ENCODE measurements at regions not wholly inside any gene's neighbourhood (a gene's known extent, or its start where the extent isn't known, plus 50 kb on each side); places are given as distances from the start of the nearest gene placed in this dataset.

DNA sequence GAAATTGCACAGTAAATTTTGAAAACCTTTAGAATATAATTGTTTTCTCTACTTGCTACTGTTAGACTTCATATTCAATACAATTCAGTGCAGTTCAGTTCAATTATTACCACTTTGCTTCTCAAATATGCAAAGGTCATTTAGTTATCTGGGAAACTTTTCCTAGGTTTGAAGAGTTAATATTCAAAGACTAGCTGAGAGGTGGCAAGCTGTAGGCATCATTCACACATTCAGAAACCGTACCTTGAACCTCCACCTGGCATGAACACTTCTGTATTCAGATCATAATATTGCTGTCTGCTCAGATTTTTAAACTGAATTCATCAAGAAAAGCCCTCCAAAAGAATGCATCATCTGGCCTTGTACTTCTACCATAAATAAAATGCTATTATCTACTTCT is 162.1 kb upstream of the PCSK5 start:
- TF ChIP-seq, protein P1, sequence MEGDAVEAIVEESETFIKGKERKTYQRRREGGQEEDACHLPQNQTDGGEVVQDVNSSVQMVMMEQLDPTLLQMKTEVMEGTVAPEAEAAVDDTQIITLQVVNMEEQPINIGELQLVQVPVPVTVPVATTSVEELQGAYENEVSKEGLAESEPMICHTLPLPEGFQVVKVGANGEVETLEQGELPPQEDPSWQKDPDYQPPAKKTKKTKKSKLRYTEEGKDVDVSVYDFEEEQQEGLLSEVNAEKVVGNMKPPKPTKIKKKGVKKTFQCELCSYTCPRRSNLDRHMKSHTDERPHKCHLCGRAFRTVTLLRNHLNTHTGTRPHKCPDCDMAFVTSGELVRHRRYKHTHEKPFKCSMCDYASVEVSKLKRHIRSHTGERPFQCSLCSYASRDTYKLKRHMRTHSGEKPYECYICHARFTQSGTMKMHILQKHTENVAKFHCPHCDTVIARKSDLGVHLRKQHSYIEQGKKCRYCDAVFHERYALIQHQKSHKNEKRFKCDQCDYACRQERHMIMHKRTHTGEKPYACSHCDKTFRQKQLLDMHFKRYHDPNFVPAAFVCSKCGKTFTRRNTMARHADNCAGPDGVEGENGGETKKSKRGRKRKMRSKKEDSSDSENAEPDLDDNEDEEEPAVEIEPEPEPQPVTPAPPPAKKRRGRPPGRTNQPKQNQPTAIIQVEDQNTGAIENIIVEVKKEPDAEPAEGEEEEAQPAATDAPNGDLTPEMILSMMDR (IDR thresholded peaks at IDR 0.05), result no peak
- DNase-seq (ENCODE audit: low spot score), result no peak
- no peak overlapping the region for H3K27ac ChIP-seq
- H3K4me3 ChIP-seq, result no peak overlapping the region

DNA sequence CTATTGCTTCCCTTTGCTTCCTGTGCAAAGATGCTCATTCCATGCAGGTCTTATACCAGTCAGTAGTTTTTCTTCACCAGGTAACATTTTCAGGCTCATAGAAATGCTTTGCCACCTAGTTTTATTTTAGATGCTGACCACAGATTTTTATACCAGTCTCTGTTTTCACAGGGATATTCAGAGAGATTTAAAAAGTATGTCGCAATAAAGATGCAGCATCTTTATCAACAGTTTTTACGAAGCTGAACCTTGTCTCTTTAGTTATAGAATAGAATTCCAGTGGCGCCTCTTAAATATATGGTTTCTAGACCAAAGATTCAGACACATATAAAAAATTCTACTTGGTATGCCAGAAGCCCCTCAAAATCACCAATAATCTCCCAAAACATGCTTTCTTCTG is 155.7 kb upstream of the PCSK5 start:
- H3K4me3 ChIP-seq, result no peak overlapping the region
- no peak for DNase-seq (ENCODE audit: low spot score)

DNA sequence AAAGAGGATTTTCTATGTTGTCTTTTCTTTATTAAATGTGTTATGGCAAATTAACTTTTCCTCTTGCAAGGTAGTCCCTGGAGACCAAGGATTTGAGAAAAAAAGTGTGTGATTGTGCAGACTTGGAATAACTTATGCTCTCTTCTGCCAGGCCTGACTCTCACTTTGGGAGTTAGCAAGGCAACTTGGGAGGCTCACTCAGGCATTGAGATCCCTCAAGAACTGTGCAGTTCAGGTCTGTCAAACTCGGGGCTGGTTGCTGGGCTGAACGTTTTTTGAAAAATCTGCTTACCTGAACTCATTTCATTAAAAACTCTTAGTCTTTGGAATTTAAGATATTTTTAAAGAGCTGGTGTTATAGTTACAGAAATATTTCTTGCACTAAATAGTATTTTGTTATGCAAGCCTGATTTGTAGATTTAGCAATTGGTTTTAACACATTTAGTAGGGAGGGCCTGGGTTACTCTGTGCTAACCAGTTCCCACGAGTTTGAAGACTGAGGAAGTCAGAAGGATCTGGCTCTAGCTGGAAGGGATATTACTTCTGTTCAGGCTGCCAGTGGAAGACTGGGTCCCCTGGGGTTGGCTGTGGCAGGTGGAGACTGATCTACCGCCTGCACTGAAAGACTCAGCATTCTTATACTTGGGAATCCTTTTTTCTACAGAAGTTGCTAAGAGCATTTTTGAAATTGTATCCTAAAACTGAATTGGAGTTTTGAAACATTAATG is 150.4 kb upstream of the PCSK5 start:
- TF ChIP-seq, protein P1 (IDR thresholded peaks at IDR 0.05), result no peak
- DNase-seq (ENCODE audit: low spot score), result no peak
- H3K4me3 ChIP-seq, result no peak overlapping the region
- no peak overlapping the region for H3K27ac ChIP-seq

More for the DNA sequence above, 155.7 kb upstream of the PCSK5 start:
- TF ChIP-seq, protein P1 (IDR thresholded peaks at IDR 0.05), result no peak
- no peak overlapping the region for H3K27ac ChIP-seq

DNA sequence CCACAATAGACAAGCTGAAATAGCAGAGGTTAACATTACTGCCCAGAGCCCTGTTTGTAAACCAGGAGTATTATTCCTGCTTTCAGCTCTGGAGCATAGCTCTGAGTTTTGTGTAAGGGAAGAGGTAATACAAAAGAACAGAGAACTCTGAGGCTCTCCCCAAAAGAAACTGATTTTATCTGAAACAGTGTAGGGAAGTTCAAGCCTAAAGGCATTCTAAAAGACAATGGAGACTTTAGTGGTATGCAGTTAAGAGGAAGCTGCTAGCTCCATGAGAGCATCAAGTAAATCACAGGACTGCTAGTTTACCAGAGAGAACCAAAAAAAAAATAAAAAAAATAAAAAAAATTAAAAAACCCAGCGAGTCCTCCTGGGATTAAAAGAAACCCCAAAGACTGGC is 146.6 kb upstream of the PCSK5 start:
- Histone ChIP-seq H3K4me3 (no peak overlapping the region), H3K27ac (no peak overlapping the region)
- TF ChIP-seq, protein P1 (IDR thresholded peaks at IDR 0.05), result no peak
- no peak for DNase-seq (ENCODE audit: low spot score)

GRCh38 chr9:75754080-75754479 is 136.4 kb upstream of the PCSK5 start:
- no peak for DNase-seq (ENCODE audit: low spot score)
- TF ChIP-seq, protein P1 (IDR thresholded peaks at IDR 0.05), result no peak
- Histone ChIP-seq H3K27ac (no peak overlapping the region), H3K4me3 (no peak overlapping the region)

DNA sequence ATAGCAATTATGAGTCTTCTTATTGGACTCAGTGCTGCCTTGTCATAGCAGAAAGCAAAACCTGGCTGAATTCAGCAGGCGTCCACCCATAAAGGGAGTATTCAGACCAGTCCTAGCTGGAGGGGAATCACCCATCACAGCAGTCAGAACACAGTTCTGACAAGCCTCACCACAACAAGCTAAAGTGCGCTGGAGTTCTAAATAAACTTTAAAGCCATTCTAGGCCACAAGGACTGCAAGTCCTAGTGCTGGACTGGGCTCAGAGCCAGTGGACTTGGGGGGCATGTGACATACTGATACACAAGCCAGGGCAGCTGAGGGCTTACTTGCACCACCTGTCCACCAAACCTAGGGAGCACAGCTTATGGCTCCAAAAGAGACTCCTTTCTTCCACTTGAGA is 115.3 kb upstream of the PCSK5 start:
- DNase-seq (ENCODE audit: low spot score), result no peak
- TF ChIP-seq, protein P1 (IDR thresholded peaks at IDR 0.05), result no peak
- Histone ChIP-seq H3K4me3 (no peak overlapping the region), H3K27ac (no peak overlapping the region)

DNA sequence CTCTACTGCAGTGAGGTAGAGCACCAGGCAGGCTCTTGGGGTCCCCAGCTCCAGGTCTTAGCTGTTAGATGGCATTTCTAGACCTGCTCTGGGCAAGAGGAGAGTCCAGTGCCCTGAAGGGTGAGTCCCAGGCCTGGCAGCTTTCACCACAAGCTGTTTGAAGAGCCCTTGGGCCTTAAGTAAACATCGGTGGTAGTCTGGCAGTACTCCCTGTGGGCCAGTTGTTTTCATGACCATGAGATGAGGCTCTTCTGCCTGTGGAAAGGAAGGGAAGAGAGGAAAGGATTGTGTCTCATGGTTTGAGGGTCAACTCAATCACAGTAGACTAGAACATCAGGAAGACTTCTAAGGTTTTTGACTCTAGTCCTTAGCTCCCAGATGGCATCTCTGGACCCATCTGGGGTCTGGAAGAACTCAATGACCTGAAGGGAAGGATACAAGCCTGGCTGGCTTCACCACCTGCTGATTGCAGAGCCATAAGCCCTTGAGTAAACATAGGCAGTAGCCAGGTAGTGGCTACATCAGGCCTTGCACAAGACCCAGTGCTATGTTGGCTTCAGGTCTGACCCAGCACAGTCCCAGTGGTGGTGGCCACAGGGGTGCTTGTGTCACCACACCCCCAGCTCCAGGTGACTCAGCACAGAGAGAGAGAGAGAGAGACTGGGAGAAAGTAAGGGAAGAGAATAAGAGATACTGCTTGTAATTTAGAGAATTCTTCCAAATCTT is 114.3 kb upstream of the PCSK5 start:
- no peak overlapping the region for H3K27ac ChIP-seq
- no peak for DNase-seq (ENCODE audit: low spot score)
- TF ChIP-seq, protein P1 (IDR thresholded peaks at IDR 0.05), result no peak
- H3K4me3 ChIP-seq, result no peak overlapping the region
